ENCODE measurements at regions not wholly inside any gene's neighbourhood (a gene's known extent, or its start where the extent isn't known, plus 50 kb on each side); places are given as distances from the start of the nearest gene placed in this dataset.
"Not testable (repeated sequence)": the region's sequence is repeated elsewhere in the genome, so short reads cannot be mapped to it uniquely, and the experiment has no call there.

GRCh38 chr17:34487626-34488025 lies 91.8 kb upstream of the TMEM132E start:
- ATAC-seq = no peak
- peaks cover 15 to 83% (median 50%) of the 10 kb centered on the region in 5 donors for H3K27me3 Mint-ChIP-seq
- no peak overlapping the region for H3K27ac Mint-ChIP-seq
- no peak for DNase-seq
- POLR2A ChIA-PET = no interaction called here
- peaks cover 0 to 2% (median 0%) of the 10 kb centered on the region in 9 donors for H3K9me3 Mint-ChIP-seq
- no peaks in the 10 kb centered on the region for H3K4me1 Mint-ChIP-seq
- H3K36me3 Mint-ChIP-seq = no peaks in the 10 kb centered on the region
- H3K4me3 Mint-ChIP-seq = no peak overlapping the region

GRCh38 chr17:34486761-34487160 lies 92.6 kb upstream of the TMEM132E start:
- ATAC-seq (no peak), DNase-seq (no peak)
- POLR2A ChIA-PET = no interaction called here
- Mint-ChIP-seq H3K27ac (no peak overlapping the region), H3K4me1 (peaks cover 0 to 2% (median 0%) of the 10 kb centered on the region in 4 donors), H3K36me3 (no peaks in the 10 kb centered on the region), H3K27me3 (peaks cover 19 to 83% (median 50%) of the 10 kb centered on the region in 5 donors), H3K4me3 (no peak overlapping the region), H3K9me3 (peaks cover 0 to 2% (median 0%) of the 10 kb centered on the region in 9 donors)

GRCh38 chr17:34485999-34486398 lies 93.4 kb upstream of the TMEM132E start:
- H3K27ac Mint-ChIP-seq = no peak overlapping the region
- DNase-seq = no peak

GRCh38 chr17:34484193-34484733 lies 95.1 kb upstream of the TMEM132E start:
- H3K27ac Mint-ChIP-seq = no peak overlapping the region
- DNase-seq (peak in 1 of 10 donors; percentile 55), ATAC-seq (no peak)
- POLR2A ChIA-PET = no interaction called here
- no peaks in the 10 kb centered on the region for H3K36me3 Mint-ChIP-seq
- peaks cover 0 to 2% (median 0%) of the 10 kb centered on the region in 4 donors for H3K4me1 Mint-ChIP-seq
- no peak overlapping the region for H3K4me3 Mint-ChIP-seq
- H3K9me3 Mint-ChIP-seq = no peaks in the 10 kb centered on the region
- peaks cover 20 to 73% (median 47%) of the 10 kb centered on the region in 5 donors for H3K27me3 Mint-ChIP-seq

More at GRCh38 chr17:34485999-34486398, 93.4 kb upstream of the TMEM132E start:
- Mint-ChIP-seq H3K9me3 (no peaks in the 10 kb centered on the region), H3K27me3 (peaks cover 22 to 81% (median 50%) of the 10 kb centered on the region in 5 donors), H3K36me3 (no peaks in the 10 kb centered on the region), H3K4me1 (peaks cover 0 to 2% (median 0%) of the 10 kb centered on the region in 4 donors), H3K4me3 (no peak overlapping the region)
- POLR2A ChIA-PET = no interaction called here
- no peak for ATAC-seq

- Mint-ChIP-seq H3K9me3 (no peaks in the 10 kb centered on the region), H3K36me3 (no peaks in the 10 kb centered on the region), H3K27me3 (peaks cover 15 to 59% (median 43%) of the 10 kb centered on the region in 5 donors), H3K4me1 (peaks cover 0 to 2% (median 0%) of the 10 kb centered on the region in 4 donors), H3K27ac (no peak overlapping the region), H3K4me3 (no peak overlapping the region)
- POLR2A ChIA-PET = no interaction called here
- DNase-seq (peak in 1 of 10 donors; percentile 1), ATAC-seq (no peak)
These were observed 96.7 kb upstream of the TMEM132E start for GRCh38 chr17:34482730-34483129.

GRCh38 chr17:34481779-34482178 lies 97.6 kb upstream of the TMEM132E start:
- no peak overlapping the region for H3K27ac Mint-ChIP-seq

GRCh38 chr17:34479371-34479770 lies 100.0 kb upstream of the TMEM132E start:
- no peaks in the 10 kb centered on the region for H3K9me3 Mint-ChIP-seq
- peaks cover 0 to 2% (median 0%) of the 10 kb centered on the region in 4 donors for H3K4me1 Mint-ChIP-seq
- ATAC-seq = no peak
- H3K27ac Mint-ChIP-seq = no peak overlapping the region
- H3K36me3 Mint-ChIP-seq = no peaks in the 10 kb centered on the region
- no peak for DNase-seq
- H3K4me3 Mint-ChIP-seq = no peak overlapping the region
- peaks cover 9 to 39% (median 26%) of the 10 kb centered on the region in 5 donors for H3K27me3 Mint-ChIP-seq
- POLR2A ChIA-PET = no interaction called here

More at GRCh38 chr17:34481779-34482178, 97.6 kb upstream of the TMEM132E start:
- ATAC-seq = no peak
- peaks cover 12 to 50% (median 38%) of the 10 kb centered on the region in 5 donors for H3K27me3 Mint-ChIP-seq
- no peaks in the 10 kb centered on the region for H3K9me3 Mint-ChIP-seq
- POLR2A ChIA-PET = no interaction called here
- H3K4me1 Mint-ChIP-seq = peaks cover 0 to 2% (median 0%) of the 10 kb centered on the region in 4 donors
- H3K36me3 Mint-ChIP-seq = no peaks in the 10 kb centered on the region
- H3K4me3 Mint-ChIP-seq = no peak overlapping the region
- DNase-seq = peak in 1 of 10 donors; percentile 4

- POLR2A ChIA-PET = no interaction called here
- Mint-ChIP-seq H3K4me3 (no peak overlapping the region), H3K9me3 (no peaks in the 10 kb centered on the region)
These were observed 101.1 kb upstream of the TMEM132E start for GRCh38 chr17:34478244-34478643.

GRCh38 chr17:34475296-34475695 lies 104.1 kb upstream of the TMEM132E start:
- Mint-ChIP-seq H3K4me1 (no peaks in the 10 kb centered on the region), H3K4me3 (no peak overlapping the region), H3K9me3 (no peaks in the 10 kb centered on the region), H3K36me3 (no peaks in the 10 kb centered on the region), H3K27ac (no peak overlapping the region), H3K27me3 (peaks cover 1 to 14% (median 7%) of the 10 kb centered on the region in 5 donors)
- ATAC-seq = no peak
- DNase-seq = no peak
- POLR2A ChIA-PET = no interaction called here

More at GRCh38 chr17:34478244-34478643, 101.1 kb upstream of the TMEM132E start:
- peaks cover 9 to 27% (median 19%) of the 10 kb centered on the region in 5 donors for H3K27me3 Mint-ChIP-seq
- ATAC-seq (no peak), DNase-seq (no peak)
- peaks cover 0 to 2% (median 0%) of the 10 kb centered on the region in 4 donors for H3K4me1 Mint-ChIP-seq
- no peaks in the 10 kb centered on the region for H3K36me3 Mint-ChIP-seq
- no peak overlapping the region for H3K27ac Mint-ChIP-seq

GRCh38 chr17:34474706-34475105 lies 104.7 kb upstream of the TMEM132E start:
- H3K27ac Mint-ChIP-seq = no peak overlapping the region
- POLR2A ChIA-PET = no interaction called here
- no peak overlapping the region for H3K4me3 Mint-ChIP-seq
- no peaks in the 10 kb centered on the region for H3K9me3 Mint-ChIP-seq
- no peaks in the 10 kb centered on the region for H3K36me3 Mint-ChIP-seq
- ATAC-seq = no peak
- DNase-seq = no peak
- H3K4me1 Mint-ChIP-seq = no peaks in the 10 kb centered on the region
- peaks cover 0 to 14% (median 7%) of the 10 kb centered on the region in 5 donors for H3K27me3 Mint-ChIP-seq

- Mint-ChIP-seq H3K9me3 (no peaks in the 10 kb centered on the region), H3K36me3 (no peaks in the 10 kb centered on the region), H3K27ac (no peak overlapping the region), H3K4me1 (no peaks in the 10 kb centered on the region), H3K27me3 (peaks cover 0 to 12% (median 7%) of the 10 kb centered on the region in 5 donors), H3K4me3 (no peak overlapping the region)
- ATAC-seq = no peak
- POLR2A ChIA-PET = no interaction called here
- no peak for DNase-seq
These were observed 107.0 kb upstream of the TMEM132E start for GRCh38 chr17:34472363-34472762.

GRCh38 chr17:34471278-34471677 lies 108.1 kb upstream of the TMEM132E start:
- H3K27ac Mint-ChIP-seq, ATAC-seq, H3K4me3 Mint-ChIP-seq, H3K9me3 Mint-ChIP-seq, H3K36me3 Mint-ChIP-seq, DNase-seq, POLR2A ChIA-PET, H3K4me1 Mint-ChIP-seq: not testable (repeated sequence)
- H3K27me3 Mint-ChIP-seq = peaks cover 1 to 13% (median 9%) of the 10 kb centered on the region in 5 donors

- no peaks in the 10 kb centered on the region for H3K9me3 Mint-ChIP-seq
- POLR2A ChIA-PET = no interaction called here
- DNase-seq = no peak
- no peak overlapping the region for H3K4me3 Mint-ChIP-seq
- no peaks in the 10 kb centered on the region for H3K4me1 Mint-ChIP-seq
- no peaks in the 10 kb centered on the region for H3K36me3 Mint-ChIP-seq
- no peak overlapping the region for H3K27ac Mint-ChIP-seq
- H3K27me3 Mint-ChIP-seq = peaks cover 7 to 38% (median 12%) of the 10 kb centered on the region in 5 donors
- no peak for ATAC-seq
These were observed 102.8 kb upstream of the CCL1 start for GRCh38 chr17:34465789-34466188.

- H3K4me3 Mint-ChIP-seq = no peak overlapping the region
- no peaks in the 10 kb centered on the region for H3K36me3 Mint-ChIP-seq
- no peak for DNase-seq
- no peaks in the 10 kb centered on the region for H3K4me1 Mint-ChIP-seq
- no peaks in the 10 kb centered on the region for H3K9me3 Mint-ChIP-seq
- H3K27ac Mint-ChIP-seq = no peak overlapping the region
- no peak for ATAC-seq
- POLR2A ChIA-PET = no interaction called here
- peaks cover 7 to 38% (median 12%) of the 10 kb centered on the region in 5 donors for H3K27me3 Mint-ChIP-seq
These were observed 101.8 kb upstream of the CCL1 start for GRCh38 chr17:34464812-34465211.
